NCI-H526 treated with DMSO at 0.1 percent for 48 hours (cell line): ENCODE measurements at regions not wholly inside any gene's neighbourhood (a gene's known extent, or its start where the extent isn't known, plus 50 kb on each side); places are given as distances from the start of the nearest gene placed in this dataset.
"Not testable (repeated sequence)": the region's sequence is repeated elsewhere in the genome, so short reads cannot be mapped to it uniquely, and the experiment has no call there.

ENCODE experiments used
- DNase-seq: peaks from one replicate; lab custom pipeline; 2025; lab: John Stamatoyannopoulos, UW

DNA sequence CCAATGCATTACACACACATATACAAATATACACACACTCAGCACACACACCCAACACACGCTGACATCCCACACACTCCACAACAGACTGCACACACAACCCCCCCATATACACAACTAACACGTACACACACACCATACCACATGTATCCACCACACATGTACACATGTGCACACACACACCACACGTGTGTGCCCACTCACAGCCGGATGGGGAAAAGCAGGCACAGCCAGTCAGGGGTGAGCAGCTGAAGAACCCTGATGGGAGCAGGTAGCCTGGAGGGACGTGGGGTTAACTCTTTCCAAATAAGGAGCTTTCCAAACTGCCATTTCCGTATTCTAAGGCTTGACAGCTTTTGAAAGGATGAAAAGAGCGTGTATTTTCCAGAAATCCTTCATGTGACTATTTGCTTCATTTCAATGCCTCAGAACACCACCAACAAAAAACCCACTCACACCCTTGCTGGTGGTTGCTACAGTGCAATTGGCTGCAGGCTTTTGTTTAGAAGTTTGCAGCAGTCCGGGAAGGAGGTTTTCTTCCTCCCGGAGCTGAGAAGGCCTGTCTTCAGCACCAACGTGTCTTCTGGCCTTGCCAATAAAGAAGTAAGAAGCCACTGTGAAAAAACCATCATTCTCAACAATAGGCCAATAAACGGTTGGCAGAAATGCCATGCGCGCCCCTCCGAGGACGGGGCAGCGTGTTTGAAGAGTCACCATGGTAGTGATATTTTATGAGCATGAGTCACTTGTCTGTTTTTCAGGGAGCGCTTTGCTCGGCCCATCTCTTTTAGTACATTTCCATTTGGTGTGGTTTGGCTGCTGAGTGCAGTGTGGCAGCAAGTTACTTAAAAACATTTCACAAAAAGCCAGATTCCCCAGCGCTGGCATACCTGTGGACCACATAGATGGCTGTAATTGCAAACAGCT, 131.3 kb upstream of the GMDS start:
- no peak for DNase-seq

DNA sequence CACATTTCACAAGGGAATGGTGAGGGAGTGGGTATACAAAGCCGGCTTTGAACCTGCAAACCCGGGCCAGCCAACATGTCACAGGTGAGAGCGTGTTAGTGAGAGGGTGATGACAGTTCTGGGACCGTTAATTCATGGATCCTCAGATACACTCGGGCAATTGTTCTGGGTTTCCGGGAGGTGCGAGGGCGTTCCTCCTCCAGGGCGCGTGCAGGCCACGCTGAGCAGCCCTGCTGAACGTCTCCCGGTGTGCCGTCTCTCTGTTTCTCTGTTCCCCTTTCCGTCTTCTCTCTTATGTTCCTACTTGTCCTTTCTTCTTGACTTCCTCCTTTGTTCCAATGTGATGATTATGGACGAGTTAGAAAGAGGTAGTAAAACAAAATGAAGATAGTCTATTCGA, 130.0 kb upstream of the GMDS start:
- DNase-seq = no peak

DNA sequence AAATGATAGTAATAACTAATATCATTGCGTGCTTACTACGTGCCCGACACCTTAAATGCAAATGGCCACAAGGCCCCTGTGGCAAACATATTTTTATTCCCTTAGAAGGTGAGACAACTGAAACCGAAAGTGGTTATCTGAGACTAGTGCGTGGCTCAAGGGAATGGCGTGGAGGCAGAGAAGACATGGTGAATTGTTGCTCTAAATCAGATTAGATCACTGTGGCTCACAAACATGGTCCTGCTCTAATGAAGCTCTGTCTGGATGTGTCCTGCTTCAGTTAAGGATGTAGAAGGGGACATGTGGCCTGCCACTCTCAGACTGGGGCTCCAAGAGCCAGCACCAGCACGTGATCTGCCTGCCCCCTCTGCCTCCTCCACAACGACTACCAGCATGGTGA, 124.2 kb upstream of the GMDS start:
- DNase-seq = no peak

DNA sequence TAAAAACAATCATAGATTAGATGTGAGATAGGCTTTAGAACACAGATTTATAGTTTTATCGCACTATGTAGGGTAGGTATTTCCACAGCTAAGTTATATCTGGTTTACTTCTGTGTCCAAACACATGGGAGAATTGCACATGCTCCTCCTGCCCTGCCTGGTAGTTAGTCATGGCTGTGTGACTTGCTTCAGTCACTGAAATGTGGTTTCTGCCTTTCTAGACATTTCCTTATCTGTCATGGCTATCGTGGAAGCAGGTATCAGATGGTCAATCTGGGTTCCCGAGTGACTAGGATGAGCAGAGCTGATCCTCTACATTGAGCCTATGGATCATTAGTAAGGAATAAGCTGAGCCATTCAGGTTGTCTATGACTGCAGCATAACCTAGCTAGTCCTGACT, 117.8 kb upstream of the GMDS start:
- DNase-seq = no peak

DNA sequence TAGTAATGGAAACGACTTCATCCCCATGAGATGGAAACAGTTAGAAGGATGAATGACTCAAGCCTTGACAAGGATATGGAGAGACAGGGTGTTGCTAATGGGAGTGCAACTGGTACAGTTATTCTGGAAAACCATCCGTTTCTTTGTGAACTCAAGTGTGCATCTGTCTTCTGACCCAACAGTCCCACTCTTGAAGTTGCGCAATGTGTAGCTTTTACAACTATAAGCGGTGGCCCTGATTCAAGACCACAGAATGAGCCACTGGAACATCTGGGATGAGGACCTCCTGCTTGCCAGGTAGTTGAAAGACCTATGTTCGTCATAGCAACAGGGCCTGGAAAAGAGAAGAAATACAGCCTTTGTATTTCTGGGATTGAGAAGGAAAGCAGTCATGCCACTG, 115.8 kb upstream of the GMDS start:
- DNase-seq = no peak

DNA sequence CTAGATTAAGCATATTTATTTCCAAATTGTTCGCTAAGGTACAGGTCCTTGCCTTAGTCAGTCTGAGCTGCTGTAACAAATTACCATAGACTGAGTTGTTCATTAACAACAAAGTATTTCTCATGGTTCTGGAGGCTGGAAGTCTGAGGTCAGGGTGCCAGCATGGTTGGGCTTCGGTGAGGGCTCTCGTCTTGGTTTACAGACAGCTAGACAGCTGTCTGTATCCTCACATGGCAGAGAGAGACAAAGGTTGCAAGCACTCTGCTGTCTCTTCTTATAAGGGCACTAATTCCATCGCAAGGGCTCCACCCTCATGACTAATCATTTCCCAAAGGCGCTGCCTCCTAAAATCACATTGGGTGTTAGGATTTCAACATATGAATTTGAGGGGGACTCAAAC, 115.3 kb upstream of the GMDS start:
- DNase-seq = no peak

DNA sequence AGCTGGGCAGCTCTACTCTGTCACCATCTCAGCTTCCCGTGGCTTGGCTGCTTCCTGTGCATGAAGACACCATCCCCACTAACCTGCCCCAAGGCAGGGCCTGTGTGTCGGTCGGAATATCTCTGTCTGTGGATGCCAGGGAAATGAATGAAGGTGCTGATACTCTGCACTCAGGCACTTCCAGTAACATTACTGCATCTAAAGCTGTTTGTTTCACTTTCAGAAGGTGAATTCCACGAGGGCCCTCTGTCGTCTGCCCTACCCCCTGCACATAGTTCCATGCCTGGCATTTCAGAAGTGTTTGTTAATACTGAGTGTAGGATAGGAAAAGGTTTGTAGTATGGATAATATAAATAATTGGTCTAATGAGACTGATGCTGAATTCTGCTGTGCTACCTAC, 114.7 kb upstream of the GMDS start:
- no peak for DNase-seq

DNA sequence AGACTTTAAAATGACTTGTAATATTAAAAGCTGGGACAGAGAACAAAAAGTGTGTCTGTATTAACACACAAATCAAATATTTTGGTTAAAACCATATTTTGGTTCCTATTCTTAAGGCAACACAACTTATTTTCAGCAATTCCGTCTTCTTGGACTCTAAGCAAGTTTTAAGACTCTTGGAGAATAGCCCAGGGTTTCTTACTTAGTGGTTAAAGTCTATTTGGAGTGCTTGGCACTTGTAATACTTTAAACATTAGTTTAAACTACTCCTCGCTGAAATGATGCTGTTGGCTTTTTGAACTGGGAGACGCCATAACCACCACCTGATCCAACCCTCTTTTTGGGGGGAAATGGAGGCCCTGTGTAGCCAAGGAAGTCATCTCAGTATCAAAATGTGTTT, 109.7 kb upstream of the GMDS start:
- DNase-seq = no peak

DNA sequence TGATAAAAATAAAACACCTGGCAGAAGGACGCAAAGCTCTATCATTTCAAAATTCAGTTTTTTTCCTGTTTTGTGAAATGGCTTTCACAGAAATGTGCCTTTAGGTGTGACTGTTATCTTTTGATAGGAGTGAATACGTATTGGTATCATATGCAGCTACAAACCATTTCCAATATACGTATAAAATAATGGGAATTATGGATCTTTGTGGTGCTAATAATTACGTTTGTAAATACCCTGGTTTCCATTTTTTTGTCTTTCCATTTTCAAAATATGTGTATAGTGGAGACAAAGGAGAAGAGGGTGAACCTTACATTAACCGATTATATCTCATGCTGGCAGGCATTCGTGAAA, 108.7 kb upstream of the GMDS start:
- no peak for DNase-seq

DNA sequence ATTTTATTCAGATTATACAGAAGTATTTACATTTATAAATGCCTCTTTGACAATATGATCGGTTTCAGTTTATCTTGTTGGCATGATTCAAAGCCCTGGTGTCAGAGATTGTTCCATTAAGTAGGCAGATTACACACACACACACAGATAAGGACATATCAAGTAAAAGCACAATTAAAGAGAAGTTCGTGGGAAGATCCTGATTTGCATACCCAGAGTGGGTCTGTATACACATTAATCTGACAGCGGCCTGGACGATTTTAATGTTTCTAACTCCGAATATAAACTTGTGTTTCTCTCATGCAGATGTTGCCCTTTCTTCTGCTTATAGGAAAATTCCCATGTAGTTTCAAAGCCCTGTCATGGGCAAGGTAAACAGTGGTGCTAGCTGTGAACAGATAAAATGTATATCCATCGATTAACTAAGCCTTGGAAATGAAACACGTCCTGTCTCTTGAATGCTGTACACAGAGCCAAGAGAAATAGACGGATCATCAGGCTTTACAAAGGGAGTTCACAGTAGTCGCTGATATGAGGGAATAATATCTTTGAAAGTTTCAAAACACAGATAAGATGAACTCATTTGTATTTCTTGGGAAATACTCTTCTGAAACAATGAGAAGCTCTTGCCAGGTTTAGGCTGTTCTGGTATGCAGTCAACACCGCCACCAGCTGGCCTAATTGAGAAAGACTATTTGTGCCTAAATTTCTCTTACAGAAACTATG, 108.2 kb upstream of the GMDS start:
- DNase-seq = peak; percentile 42

DNA sequence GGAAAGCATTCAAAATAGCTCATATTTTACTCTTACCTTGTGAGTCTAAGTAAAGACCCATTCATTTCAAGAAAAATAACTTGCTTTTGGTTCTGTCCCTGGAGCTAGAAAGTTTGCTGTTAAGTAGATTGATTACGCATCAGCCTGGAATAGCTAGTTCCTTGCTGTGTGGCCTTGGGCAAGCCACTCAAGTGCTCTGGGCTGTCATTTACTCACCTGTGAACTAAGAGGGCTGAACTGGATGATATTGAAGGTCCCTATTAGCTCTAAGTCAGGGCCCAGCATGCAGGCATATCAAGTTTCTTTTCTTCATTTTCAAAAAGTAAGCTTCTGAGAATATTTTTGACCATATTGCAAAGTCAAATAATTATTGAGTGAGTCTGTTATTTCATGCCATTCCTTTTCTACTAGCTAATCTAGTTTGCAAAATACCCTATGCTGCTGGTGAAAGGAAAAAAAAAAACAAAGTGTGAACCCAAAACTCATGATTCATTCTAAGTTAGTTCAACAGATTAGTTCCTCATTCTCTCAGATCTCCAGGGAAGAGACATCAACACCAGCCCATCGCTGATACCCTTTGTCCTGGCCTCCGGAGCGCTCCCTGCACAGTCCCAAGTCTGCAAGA, 106.5 kb upstream of the GMDS start:
- no peak for DNase-seq

DNA sequence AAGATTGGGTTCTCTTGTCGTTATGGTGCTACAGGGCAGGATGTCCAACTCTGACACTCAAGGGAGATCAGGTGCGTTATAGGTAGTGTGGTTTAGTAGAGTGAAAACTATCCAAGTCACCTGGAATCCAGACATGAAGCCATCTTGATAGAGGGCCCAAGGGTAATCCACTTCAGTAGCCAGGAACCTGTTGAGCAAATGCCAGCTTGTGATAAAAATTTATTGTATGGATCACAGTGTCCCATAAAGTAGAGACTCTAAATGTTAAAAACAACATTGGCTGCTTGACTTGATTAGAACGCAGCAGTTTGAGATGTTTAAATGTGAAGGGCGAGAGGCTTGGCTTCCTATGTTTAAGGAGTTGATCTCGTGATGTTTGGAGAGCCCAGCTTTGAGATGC, 105.7 kb upstream of the GMDS start:
- no peak for DNase-seq

DNA sequence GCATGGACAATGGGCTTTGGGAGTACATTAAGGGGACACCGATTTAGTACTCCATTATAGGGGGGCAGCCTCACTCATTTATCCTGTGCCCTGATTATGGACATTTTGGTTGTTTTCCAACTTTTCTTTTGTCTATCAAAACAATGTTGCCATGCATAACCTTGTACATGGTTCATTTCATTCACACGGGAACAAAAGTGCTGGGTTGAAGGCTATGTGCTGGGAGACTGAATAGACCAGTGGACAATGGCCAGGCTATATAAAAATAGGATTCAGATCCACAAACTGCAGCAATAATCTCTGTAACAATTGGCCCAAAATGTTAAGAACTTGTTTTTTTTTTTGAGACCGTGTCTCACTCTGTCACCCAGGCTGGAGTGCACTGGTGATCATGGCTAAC, 100.7 kb upstream of the GMDS start:
- no peak for DNase-seq

DNA sequence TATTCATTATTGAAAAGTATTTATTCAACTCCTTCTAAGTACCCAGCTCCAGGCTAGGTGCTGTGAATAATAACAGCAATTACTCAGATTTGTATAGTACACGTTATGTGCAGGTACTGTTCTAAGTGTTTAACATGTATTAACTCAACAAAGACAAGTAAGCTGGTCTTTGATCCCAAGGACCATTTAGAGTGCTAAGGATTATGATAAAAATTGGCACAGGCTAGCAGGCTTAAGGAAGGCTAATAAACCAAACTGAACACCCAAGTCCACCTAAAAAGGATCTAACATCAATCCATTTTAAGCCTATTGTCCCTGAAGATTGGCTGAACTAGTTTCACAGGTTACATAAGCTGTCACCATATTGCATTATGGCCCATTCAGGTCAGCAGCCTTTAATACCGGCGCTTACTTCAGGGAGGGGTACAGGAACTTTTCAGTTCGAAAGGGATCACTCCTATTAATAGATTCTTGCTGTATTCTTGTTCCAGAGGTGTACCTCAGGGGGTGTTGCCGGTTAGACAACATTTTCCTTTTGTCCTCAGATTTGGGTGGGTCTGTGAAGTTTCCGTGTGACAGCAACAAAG, 99.0 kb upstream of the GMDS start:
- DNase-seq = no peak

DNA sequence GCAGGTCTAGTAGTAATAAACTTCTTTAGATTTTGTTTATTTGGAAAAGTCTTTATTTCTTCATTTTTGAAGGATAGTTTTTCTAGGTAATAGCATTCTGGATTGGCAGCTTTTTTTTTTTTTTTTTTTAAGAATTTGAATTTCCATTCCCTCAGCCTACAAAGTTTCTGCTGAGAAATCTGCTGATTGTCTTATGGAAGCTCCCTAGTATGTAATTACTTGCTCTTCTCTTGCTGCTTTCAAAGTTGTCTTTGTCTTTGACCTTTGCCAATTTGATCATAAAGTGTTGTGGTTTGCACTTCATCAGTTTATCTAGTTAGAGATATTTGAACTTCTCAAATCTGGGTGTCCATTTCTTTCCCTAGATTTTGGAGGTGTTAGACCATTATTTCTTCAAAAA, 82.2 kb upstream of the GMDS start:
- no peak for DNase-seq

DNA sequence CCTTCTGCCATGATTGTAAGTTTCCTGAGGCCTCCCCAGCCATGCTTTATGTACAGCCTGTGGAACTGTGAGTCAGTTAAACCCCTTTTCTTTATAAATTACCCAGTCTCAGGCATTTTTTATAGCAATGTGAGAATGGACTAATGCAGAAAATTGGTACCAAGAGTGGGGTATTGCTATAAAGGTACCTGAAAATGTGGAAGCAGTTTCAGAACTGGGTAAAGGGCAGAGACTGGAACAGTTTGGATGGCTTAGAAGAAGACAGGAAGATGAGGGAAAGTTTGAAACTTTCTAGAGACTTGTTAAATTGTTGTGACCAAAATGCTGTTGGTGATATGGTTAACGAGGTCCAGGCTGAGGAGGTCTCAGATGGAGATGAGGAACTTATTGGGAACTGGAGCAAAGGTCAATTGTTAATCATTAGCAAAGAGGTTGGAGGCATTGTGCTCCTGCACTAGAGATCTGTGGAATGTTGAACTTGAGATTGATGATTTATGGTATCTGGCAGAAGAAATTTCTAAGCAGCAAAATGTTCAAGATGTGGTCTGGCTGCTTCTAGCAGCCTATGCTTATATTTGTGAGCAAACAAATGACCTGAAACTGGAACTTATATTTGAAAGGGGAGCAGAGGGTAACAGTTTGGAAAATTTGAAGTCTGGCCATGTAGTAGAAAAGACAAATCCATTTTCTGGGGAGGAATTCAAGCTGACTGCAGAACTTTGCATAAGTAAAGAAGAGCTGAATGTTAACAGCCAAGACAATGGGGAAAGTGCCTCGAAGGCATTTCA, 79.0 kb upstream of the GMDS start:
- DNase-seq = no peak

DNA sequence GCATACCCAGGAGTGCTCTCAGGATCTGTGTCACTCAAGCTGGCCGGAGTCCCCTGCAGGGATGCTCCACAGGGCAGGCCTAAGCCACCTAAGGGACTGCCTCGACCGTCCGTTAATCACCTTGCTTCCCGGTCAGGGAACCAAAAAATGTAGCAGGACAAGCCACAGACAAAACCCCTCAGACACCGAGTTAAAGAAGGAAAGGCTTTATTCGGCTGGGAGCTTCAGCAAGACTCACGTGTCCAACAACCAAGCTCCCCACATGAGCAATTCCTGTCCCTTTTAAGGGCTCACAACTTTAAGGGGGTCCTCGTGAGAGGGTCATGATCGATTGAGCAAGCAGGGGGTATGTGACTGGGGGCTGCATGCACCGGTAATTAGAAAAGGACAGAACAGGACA, 72.1 kb upstream of the GMDS start:
- DNase-seq = not testable (repeated sequence)

DNA sequence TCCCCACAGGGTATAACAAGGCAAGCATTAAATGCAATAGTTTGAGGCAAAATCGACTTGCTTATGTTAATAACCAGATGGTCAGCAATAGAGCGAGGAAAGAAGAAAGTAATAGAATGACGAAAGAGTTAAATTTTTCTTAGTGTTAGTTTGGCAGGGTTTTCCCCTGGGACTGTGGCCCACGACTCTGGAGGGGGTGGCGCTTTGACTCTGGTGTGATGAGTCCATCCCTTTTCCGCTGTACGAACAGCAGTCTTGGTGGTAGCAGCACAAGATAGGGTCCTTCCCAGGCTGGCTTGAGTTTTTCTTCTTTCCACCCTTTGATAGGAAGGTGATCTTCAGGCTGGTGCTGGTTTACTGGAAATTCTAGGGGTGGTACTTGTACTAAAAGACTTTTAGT, 69.2 kb upstream of the GMDS start:
- DNase-seq = no peak

DNA sequence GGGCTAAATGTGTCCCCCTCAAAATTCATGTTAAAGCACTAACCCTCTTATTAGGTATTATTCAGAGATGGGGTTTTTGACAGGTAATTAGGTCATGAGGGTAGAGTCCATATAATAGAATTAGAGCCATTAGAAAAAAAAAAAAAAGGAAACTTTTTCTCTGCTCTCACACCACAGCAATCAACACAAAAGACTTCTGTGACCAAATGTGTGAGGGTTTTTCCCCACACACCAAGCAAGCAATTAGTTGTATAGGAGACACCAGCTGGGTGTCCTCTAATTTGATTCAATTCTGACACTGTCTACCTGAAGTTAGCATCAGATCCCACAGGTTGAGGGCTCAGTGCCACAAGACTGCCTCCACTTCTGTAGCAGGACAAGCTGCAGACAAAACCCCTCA, 64.6 kb upstream of the GMDS start:
- DNase-seq = no peak

DNA sequence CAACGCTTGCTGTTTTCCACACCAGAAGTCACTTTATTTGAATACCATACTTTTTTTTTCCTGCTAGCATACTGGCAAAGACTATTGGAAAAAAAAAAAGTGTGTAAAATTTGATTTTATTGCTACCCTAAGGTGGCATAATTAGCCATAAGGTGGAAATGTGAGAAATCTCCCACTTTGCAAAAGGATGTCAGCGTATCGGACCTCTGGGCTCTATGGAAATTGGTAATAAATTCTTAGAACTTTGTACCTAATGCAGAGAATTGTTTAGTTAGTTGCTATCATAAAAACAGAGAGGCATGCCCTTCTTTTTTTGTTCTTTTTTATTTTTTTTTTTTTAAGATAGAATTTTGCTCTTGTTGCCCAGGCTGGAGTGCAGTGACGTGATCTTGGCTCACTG, 63.7 kb upstream of the GMDS start:
- no peak for DNase-seq

DNA sequence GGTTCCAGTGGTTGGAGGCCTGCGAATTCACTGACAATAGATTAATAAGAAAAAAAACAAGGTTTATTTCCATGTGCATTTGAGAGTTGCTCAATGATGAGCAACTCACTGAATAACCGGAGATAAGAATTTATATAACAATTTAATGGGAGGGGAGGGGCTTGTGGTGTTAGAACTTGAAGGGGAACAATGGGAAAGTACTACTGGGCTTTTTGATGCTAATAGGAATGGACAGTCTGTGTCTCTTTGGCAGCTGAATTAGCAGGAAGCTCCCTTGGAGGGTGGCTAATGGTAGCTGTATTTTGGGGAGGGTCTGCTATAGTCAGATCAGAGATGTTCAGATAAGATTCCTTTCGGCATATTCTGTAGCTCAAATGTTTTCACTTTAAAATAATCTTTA, 62.4 kb upstream of the GMDS start:
- no peak for DNase-seq

DNA sequence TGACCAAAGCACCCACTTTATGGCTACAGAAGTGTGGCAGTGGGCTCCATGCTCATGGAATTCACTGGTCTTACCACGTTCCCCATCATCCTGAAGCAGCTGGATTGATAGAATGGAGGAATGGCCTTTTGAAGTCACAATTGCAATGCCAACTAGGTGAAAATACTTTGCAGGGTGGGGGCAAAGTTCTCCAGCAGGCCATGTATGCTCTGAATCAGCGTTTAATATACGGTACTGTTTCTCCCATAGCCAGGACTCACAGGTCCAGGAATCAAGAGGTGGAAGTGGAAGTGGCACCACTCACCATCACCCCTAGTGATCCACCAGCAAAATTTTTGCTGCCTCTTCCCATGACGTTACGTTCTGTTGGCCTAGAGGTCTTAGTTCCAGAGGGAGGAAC, 60.5 kb upstream of the GMDS start:
- no peak for DNase-seq
